H9 (cell line): ENCODE measurements at regions not wholly inside any gene's neighbourhood (a gene's known extent, or its start where the extent isn't known, plus 50 kb on each side); places are given as distances from the start of the nearest gene placed in this dataset.
A peak's percentile ranks its signal among the peaks of the same experiment; 100 is the strongest.

ENCODE experiments used
- DNase-seq: peaks from one replicate; pipeline ENCODE4 v3.0.0-alpha.2; 2017
- H2AFZ ChIP-seq: one replicate; pipeline ENCODE4 v1.6.1; 2013; ENCODE audit warnings: mild to moderate bottlenecking, low read length, control low read depth, moderate library complexity
- H2AK5ac ChIP-seq: 2 replicates; pipeline ENCODE4 v1.6.1; 2013; ENCODE audit warnings: low read length, control low read depth, mixed read lengths; ENCODE audit not compliant: insufficient read length
- H2BK120ac ChIP-seq: one replicate; pipeline ENCODE4 v1.6.1; 2013; ENCODE audit warnings: low read depth, mild to moderate bottlenecking, low read length, control low read depth, inconsistent platforms; ENCODE audit not compliant: poor library complexity, severe bottlenecking
- H2BK12ac ChIP-seq: 2 replicates; pipeline ENCODE4 v1.6.1; 2013; ENCODE audit warnings: low read length, control low read depth, mixed read lengths, low read depth; ENCODE audit not compliant: insufficient read length
- H2BK15ac ChIP-seq: 2 replicates; pipeline ENCODE4 v1.6.1; 2013; ENCODE audit warnings: low read depth, low read length, control low read depth
- H2BK20ac ChIP-seq: one replicate; pipeline ENCODE4 v1.6.1; 2013; ENCODE audit warnings: low read depth, mild to moderate bottlenecking, low read length, control low read depth, inconsistent platforms; ENCODE audit not compliant: poor library complexity, severe bottlenecking
- H2BK5ac ChIP-seq: 2 replicates; pipeline ENCODE4 v1.6.1; 2013; ENCODE audit warnings: low read length, control low read depth, mixed read lengths; ENCODE audit not compliant: insufficient read length
- H3K14ac ChIP-seq: 2 replicates; pipeline ENCODE4 v1.6.1; 2013; ENCODE audit warnings: low read length, control low read depth; ENCODE audit not compliant: insufficient read depth
- H3K18ac ChIP-seq: 2 replicates; pipeline ENCODE4 v1.6.1; 2013; ENCODE audit warnings: low read depth, mild to moderate bottlenecking, mixed read lengths, low read length, control low read depth; ENCODE audit not compliant: insufficient read length
- H3K23ac ChIP-seq: 2 replicates; pipeline ENCODE4 v1.6.1; 2013; ENCODE audit warnings: low read length, control low read depth, mixed read lengths, low read depth; ENCODE audit not compliant: insufficient read length
- H3K23me2 ChIP-seq: 2 replicates; pipeline ENCODE4 v1.6.1; 2013; ENCODE audit warnings: low read depth, mild to moderate bottlenecking, mixed read lengths, low read length, control low read depth; ENCODE audit not compliant: insufficient read length, poor library complexity, severe bottlenecking
- H3K27ac ChIP-seq: 2 replicates; pipeline ENCODE4 v1.5.1; 2013; ENCODE audit warnings: low read length, control low read depth, mixed read lengths, low read depth; ENCODE audit not compliant: insufficient read length
- H3K27me3 ChIP-seq: 2 replicates; pipeline ENCODE4 v1.6.1; 2013; ENCODE audit warnings: low read length, control low read depth, inconsistent platforms; ENCODE audit not compliant: insufficient read depth
- H3K4ac ChIP-seq: 2 replicates; pipeline ENCODE4 v1.6.1; 2013; ENCODE audit warnings: low read depth, mild to moderate bottlenecking, control low read depth, inconsistent platforms, low read length, moderate library complexity
- H3K4me1 ChIP-seq: 2 replicates; pipeline ENCODE4 v1.6.1; 2013; ENCODE audit warnings: low read length, control low read depth, inconsistent platforms; ENCODE audit not compliant: insufficient read depth
- H3K4me2 ChIP-seq: 2 replicates; pipeline ENCODE4 v1.6.1; 2013; ENCODE audit warnings: low read length, control low read depth, mixed read lengths; ENCODE audit not compliant: insufficient read length, insufficient read depth
- H3K56ac ChIP-seq: 2 replicates; pipeline ENCODE4 v1.6.1; 2013; ENCODE audit warnings: low read depth, mild to moderate bottlenecking, mixed read lengths, low read length, control low read depth; ENCODE audit not compliant: insufficient read length
- H3K79me1 ChIP-seq: 2 replicates; pipeline ENCODE4 v1.6.1; 2013; ENCODE audit warnings: low read depth, mild to moderate bottlenecking, moderate library complexity, low read length, control low read depth, inconsistent platforms; ENCODE audit not compliant: insufficient read depth, poor library complexity, severe bottlenecking
- H3K79me2 ChIP-seq: 2 replicates; pipeline ENCODE4 v1.6.1; 2013; ENCODE audit warnings: low read length, control low read depth, inconsistent platforms; ENCODE audit not compliant: insufficient read depth
- H3K9ac ChIP-seq: 2 replicates; pipeline ENCODE4 v1.6.1; 2013; ENCODE audit warnings: low read length, control low read depth, mixed read lengths; ENCODE audit not compliant: insufficient read length; ENCODE audit errors: extremely low read depth
- H3K9me3 ChIP-seq: one replicate; pipeline ENCODE4 v1.6.1; 2013; ENCODE audit warnings: low read depth, low read length, inconsistent platforms; ENCODE audit not compliant: control insufficient read depth
- H3T11ph ChIP-seq: one replicate; pipeline ENCODE4 v1.6.1; 2013; ENCODE audit warnings: mild to moderate bottlenecking, low read length, control low read depth, inconsistent platforms
- H4K20me1 ChIP-seq: one replicate; pipeline ENCODE4 v1.6.1; 2013; ENCODE audit not compliant: control insufficient read depth, insufficient read length, insufficient read depth
- H4K5ac ChIP-seq: 2 replicates; pipeline ENCODE4 v1.6.1; 2013; ENCODE audit warnings: low read depth, mild to moderate bottlenecking, mixed read lengths, low read length, control low read depth; ENCODE audit not compliant: insufficient read length
- H4K8ac ChIP-seq: replicated peaks from 2 replicates; pipeline ENCODE4 v1.6.1; 2013; ENCODE audit warnings: low read length, control low read depth, mixed read lengths, low read depth; ENCODE audit not compliant: insufficient read length
- H4K91ac ChIP-seq: 2 replicates; pipeline ENCODE4 v1.6.1; 2013; ENCODE audit warnings: low read depth, mild to moderate bottlenecking, moderate library complexity, mixed read lengths, low read length, control low read depth; ENCODE audit not compliant: insufficient read length
- H3K27ac Mint-ChIP-seq, 3 experiments: 2 replicates in 2 of 3; 3 replicates in 1 of 3; pipeline ENCODE4 v1.8.0; 2020 to 2021; ENCODE audit warnings: mixed read lengths in 3 of 3, mild to moderate bottlenecking in 1 of 3, moderate library complexity in 1 of 3
- H3K27me3 Mint-ChIP-seq: 2 replicates; pipeline ENCODE4 v1.8.0; 2021; ENCODE audit warnings: low read depth, mild to moderate bottlenecking, moderate library complexity, mixed read lengths
- H3K36me3 Mint-ChIP-seq, 3 experiments: 2 replicates in 2 of 3; 3 replicates in 1 of 3; pipeline ENCODE4 v1.8.0; 2020 to 2021; ENCODE audit warnings: low read depth in 3 of 3, mixed read lengths in 3 of 3; ENCODE audit not compliant: insufficient read depth in 1 of 3
- H3K4me1 Mint-ChIP-seq, 2 experiments: 2 replicates each; pipeline ENCODE4 v1.8.0; 2020; ENCODE audit warnings: mixed read lengths in 2 of 2
- H3K4me3 Mint-ChIP-seq, 2 experiments: 2 replicates in 1 of 2; 3 replicates in 1 of 2; pipeline ENCODE4 v1.8.0; 2020 to 2021; ENCODE audit warnings: mild to moderate bottlenecking in 2 of 2, mixed read lengths in 2 of 2, moderate library complexity in 1 of 2
- H3K9me3 Mint-ChIP-seq, 2 experiments: 2 replicates in 1 of 2; 3 replicates in 1 of 2; pipeline ENCODE4 v1.8.0; 2020; ENCODE audit warnings: mild to moderate bottlenecking in 2 of 2, mixed read lengths in 2 of 2, moderate library complexity in 1 of 2
- CTCF ChIP-seq: fragments of 200-600 bp; sonication (generic); conservative IDR thresholded peaks from 3 replicates; pipeline ENCODE4 v1.8.0; 2021; ENCODE audit warnings: antibody characterized with exemption, mild to moderate bottlenecking
- WGBS: extraction: QIAGEN DNeasy Blood & Tissue Kit; methylation state at CpG from one replicate; pipeline ENCODE4 v1.1.7; 2013; ENCODE audit warnings: missing lambda C conversion rate, low lambda C conversion rate, mixed read lengths; ENCODE audit not compliant: insufficient read length; ENCODE audit errors: extremely low coverage; 5-methylcytosine and 5-hydroxymethylcytosine counted together

GRCh38 chr11:116517077-116517476 is 255.7 kb downstream of the BUD13 start:
- Histone ChIP-seq H4K20me1 (no peaks in the 10 kb centered on the region), H3K56ac (no peak overlapping the region), H2BK15ac (no peak overlapping the region), H3K23ac (no peak overlapping the region), H4K5ac (no peak overlapping the region), H2BK12ac (no peak overlapping the region), H4K91ac (no peak overlapping the region), H3K79me2 (no peaks in the 10 kb centered on the region), H3K27ac (no peak overlapping the region), H3K4ac (no peak overlapping the region), H2BK120ac (no peak overlapping the region), H3T11ph (no peak overlapping the region), H3K9ac (no peak overlapping the region), H3K79me1 (no peaks in the 10 kb centered on the region), H4K8ac (no peak overlapping the region), H2BK5ac (no peak overlapping the region), H3K18ac (no peak overlapping the region), H3K27me3 (no peaks in the 10 kb centered on the region), H3K23me2 (no peaks in the 10 kb centered on the region), H3K4me2 (no peak overlapping the region), H2BK20ac (no peak overlapping the region), H3K14ac (no peak overlapping the region), H2AK5ac (no peak overlapping the region), H3K4me1 (no peaks in the 10 kb centered on the region), H3K9me3 (no peaks in the 10 kb centered on the region), H2AFZ (no peak overlapping the region)
- no peaks in the 10 kb centered on the region for H3K36me3 Mint-ChIP-seq
- no peaks in the 10 kb centered on the region; a peak in 1 of 5 replicates for H3K9me3 Mint-ChIP-seq
- no CpG with 5 or more reads among the region's 4 CpGs for WGBS
- TF ChIP-seq CTCF: no peak
- no peak overlapping the region for H3K4me3 Mint-ChIP-seq
- DNase-seq: peak; percentile 14
- peaks cover 6 to 9% of the 10 kb centered on the region in 2 experiments; a peak in 3 of 4 replicates for H3K4me1 Mint-ChIP-seq
- H3K27me3 Mint-ChIP-seq: peaks cover 25% of the 10 kb centered on the region
- H3K27ac Mint-ChIP-seq: no peak overlapping the region
